ENCODE measurements at regions not wholly inside any gene's neighbourhood (a gene's known extent, or its start where the extent isn't known, plus 50 kb on each side); places are given as distances from the start of the nearest gene placed in this dataset.

GRCh38 chr10:28365840-28366239 is 63.0 kb upstream of the MPP7 start:
- CTCF ChIA-PET = interaction anchor here (1.0 to 3.6 kb wide), 5 partner anchors 11 to 63 kb away, joined by 3 to 22 read pairs (median 5); no protein-coding TSS in a partner anchor
- H3K9ac ChIP-seq (ENCODE audit: control insufficient read depth, insufficient read depth, low read length) = no peak overlapping the region
- intact Hi-C loops (cut with micrococcal nuclease; ENCODE audit: unreplicated experiment) = loop anchor here (5.0 kb wide), 1 partner anchor 64 kb away; the partner anchor contains the start of gene MPP7
- H3K4me1 ChIP-seq (ENCODE audit: control insufficient read depth, insufficient read depth, low read length) = peaks cover 7% of the 10 kb centered on the region
- POLR2A ChIA-PET = no interaction called here
- H2AFZ ChIP-seq (ENCODE audit: control insufficient read depth, low read depth, low read length) = no peak overlapping the region
- no peak for FAIRE-seq
- TF ChIP-seq STAT1 (conservative IDR thresholded peaks at IDR 0.05) (no peak), CREB1 (IDR thresholded peaks at IDR 0.05; ENCODE audit: low read depth) (no peak), ZNF207 (IDR thresholded peaks at IDR 0.05; ENCODE audit: borderline replicate concordance) (no peak), KLF5 (IDR thresholded peaks at IDR 0.05; ENCODE audit: partially characterized antibody) (no peak), SREBF1 (IDR thresholded peaks at IDR 0.05; ENCODE audit: low read length) (no peak), HCFC1 (IDR thresholded peaks at IDR 0.05; ENCODE audit: low read length) (no peak), PAX8 (IDR thresholded peaks at IDR 0.05) (no peak), TCF7 (IDR thresholded peaks at IDR 0.05; ENCODE audit: borderline replicate concordance) (no peak), CEBPZ (IDR thresholded peaks at IDR 0.05; ENCODE audit: low read depth, low read length) (no peak), MYB (IDR thresholded peaks at IDR 0.05; ENCODE audit: borderline replicate concordance, low read depth, low read length) (no peak), MTA3 (IDR thresholded peaks at IDR 0.05; ENCODE audit: borderline replicate concordance, low read length) (no peak), CHD1 (IDR thresholded peaks at IDR 0.05; ENCODE audit: low read depth, low read length) (no peak), TAF1 (IDR thresholded peaks at IDR 0.05; ENCODE audit: borderline replicate concordance, low read depth, low read length) (no peak), NR2C2 (IDR thresholded peaks at IDR 0.05; ENCODE audit: borderline replicate concordance, control insufficient read depth, insufficient read length, low read depth) (no peak), CEBPB (IDR thresholded peaks at IDR 0.05; ENCODE audit: borderline replicate concordance in 1 of 2, low read depth in 2 of 2, low read length in 2 of 2) (no peak), SMARCA5 (IDR thresholded peaks at IDR 0.05) (no peak), PML (IDR thresholded peaks at IDR 0.05; ENCODE audit: low read length) (no peak), RELA (IDR thresholded peaks at IDR 0.05; ENCODE audit: borderline replicate concordance, partially characterized antibody) (no peak)
- H3K4me3 ChIP-seq = no peak overlapping the region
- 40% methylated on average over 2 of the region's 2 CpGs for WGBS (ENCODE audit: insufficient coverage, insufficient replicate concordance, low lambda C conversion rate, missing lambda C conversion rate)
- no peaks in the 10 kb centered on the region for H3K27me3 ChIP-seq (replicated peaks in 1 of 2; ENCODE audit: control insufficient read depth in 2 of 2, insufficient read depth in 2 of 2, low read length in 1 of 2)
- SMC1A ChIA-PET (ENCODE audit: uncharacterized antibody, unreplicated experiment) = interaction anchor here (1.0 to 3.3 kb wide), 4 partner anchors 11 to 42 kb away, joined by 3 to 17 read pairs (median 4); no protein-coding TSS in a partner anchor
- H3K4me2 ChIP-seq (ENCODE audit: control insufficient read depth, insufficient read depth) = no peak overlapping the region
- H3K79me2 ChIP-seq (ENCODE audit: control insufficient read depth, insufficient read depth, low read length) = no peaks in the 10 kb centered on the region
- no peak for DNase-seq (ENCODE audit: low read depth, low spot score)
- H3K27ac ChIP-seq (ENCODE audit: control insufficient read depth, insufficient read depth) = no peak overlapping the region
- no peaks in the 10 kb centered on the region for H4K20me1 ChIP-seq (ENCODE audit: control insufficient read depth, insufficient read depth)
- RAD21 ChIA-PET (ENCODE audit: unreplicated experiment) = interaction anchor here (2.0 kb wide), 1 partner anchor 63 kb away, joined by 5 read pairs; the partner anchor contains the start of gene MPP7
- no peaks in the 10 kb centered on the region for H3K36me3 ChIP-seq (ENCODE audit: control insufficient read depth in 2 of 2, insufficient read depth in 2 of 2, low read length in 1 of 2)
- no peaks in the 10 kb centered on the region for H3K9me3 ChIP-seq (replicated peaks; ENCODE audit: control insufficient read depth, insufficient read depth, low read length)
- ATAC-seq = no peak
- in situ Hi-C loops (cut with MboI) = no loop called here
- no TSS peak for BruUV-seq (replicated peaks)

All from GM12878 (cell line).